Head of caudate nucleus (tissue), 42 donors: ENCODE measurements at regions not wholly inside any gene's neighbourhood (a gene's known extent, or its start where the extent isn't known, plus 50 kb on each side); places are given as distances from the start of the nearest gene placed in this dataset.
"Not testable (repeated sequence)": the region's sequence is repeated elsewhere in the genome, so short reads cannot be mapped to it uniquely, and the experiment has no call there.

ENCODE experiments used
- DNase-seq, 42 donors: peaks; one replicate each; pipeline versions ENCODE4 v3.0.0 to v3.0.0-alpha.2; 2020 to 2021; ENCODE audit warnings: mixed read lengths in 7 of 42
- intact Hi-C: fragments of 100-400 bp; cut with DNase I; formaldehyde crosslinking; loops from one replicate; pipeline ENCODE4 v1.15.0; 2022

DNA sequence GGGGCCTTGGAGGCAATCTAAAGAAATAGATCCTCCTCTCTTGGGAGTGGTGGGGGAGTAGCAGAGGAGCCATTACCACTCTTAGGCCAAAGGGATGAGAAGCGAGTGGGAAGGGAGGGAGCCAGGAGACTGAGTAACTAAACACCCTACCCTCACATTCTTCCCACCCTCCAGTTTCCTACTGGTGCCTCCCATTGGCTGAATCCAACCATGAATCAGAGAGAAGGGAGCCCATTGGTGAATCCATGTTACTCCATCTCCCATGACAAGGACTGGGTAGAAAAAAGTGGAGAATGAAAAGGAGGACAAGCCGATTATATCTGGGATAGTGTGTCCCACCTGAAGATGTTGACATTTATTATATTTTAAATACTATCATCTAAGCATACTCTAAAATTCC lies 76.8 kb upstream of the LHX5 start:
- intact Hi-C loops = no loop called here
- no peak for DNase-seq

DNA sequence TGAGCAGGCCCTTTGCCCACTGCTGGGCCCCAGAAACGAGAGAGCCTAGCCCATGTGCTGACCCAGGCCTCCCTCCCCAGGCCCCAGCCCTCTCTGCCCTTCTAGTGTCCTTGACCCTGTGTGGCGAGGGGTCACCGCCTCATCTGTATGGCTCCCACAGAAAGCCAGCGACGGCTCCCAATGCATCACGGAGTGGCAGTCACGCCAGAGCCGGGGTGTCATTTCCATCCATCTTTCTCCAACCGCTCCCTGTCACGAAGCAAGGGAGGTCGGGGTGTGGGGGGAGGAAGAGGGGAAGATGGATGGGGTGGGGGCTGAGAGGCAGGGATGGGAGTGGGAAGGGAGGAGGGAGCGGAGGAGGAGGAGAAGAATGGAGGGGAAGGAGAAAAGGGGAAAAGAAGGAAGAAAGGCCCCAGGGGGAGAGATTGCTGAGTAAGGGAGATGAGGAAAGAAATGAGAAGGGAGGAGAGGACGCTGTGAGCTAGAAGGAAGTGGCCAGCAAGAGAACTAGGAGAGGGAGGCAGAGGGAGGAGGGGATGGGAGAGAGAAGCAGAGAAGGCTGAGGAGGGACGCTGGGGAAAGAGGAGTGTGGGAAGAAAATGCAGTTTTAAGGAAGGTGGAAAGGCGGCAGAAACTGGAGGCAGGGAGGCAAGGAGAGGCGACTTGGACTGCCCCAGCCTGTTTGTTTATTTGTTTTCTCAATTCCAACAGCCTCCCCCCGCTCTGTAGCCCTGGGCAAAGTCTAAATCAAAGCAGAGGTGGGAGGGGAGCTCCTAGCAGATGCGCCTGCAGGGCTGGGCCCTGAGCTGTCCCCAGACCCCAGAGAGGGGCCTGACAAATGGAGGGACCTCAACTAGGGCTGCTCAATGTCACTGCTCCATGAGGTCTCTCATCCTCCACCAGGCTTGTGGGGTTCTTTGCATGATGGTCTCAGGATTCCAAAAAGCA lies 75.5 kb upstream of the LHX5 start:
- intact Hi-C loops = no loop called here
- no peak for DNase-seq

DNA sequence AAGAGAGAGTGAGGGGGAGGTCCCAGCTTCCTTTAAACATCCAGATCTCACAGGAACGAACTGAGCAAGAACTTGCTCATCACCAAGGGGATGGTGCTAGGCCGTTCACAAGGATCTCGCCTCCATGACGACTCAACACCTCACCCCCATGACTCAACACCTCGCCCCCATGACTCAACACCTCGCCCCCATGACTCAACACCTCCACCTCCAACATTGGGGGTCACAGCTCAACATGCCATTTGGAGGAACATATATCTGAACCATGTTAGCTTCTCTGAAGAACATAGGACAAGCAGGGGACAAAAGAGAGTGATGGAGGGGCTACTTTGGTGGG lies 66.0 kb upstream of the LHX5 start:
- DNase-seq = peak in 30 of 42 donors; percentile 5 to 72 (median 26)
- intact Hi-C loops = no loop called here

DNA sequence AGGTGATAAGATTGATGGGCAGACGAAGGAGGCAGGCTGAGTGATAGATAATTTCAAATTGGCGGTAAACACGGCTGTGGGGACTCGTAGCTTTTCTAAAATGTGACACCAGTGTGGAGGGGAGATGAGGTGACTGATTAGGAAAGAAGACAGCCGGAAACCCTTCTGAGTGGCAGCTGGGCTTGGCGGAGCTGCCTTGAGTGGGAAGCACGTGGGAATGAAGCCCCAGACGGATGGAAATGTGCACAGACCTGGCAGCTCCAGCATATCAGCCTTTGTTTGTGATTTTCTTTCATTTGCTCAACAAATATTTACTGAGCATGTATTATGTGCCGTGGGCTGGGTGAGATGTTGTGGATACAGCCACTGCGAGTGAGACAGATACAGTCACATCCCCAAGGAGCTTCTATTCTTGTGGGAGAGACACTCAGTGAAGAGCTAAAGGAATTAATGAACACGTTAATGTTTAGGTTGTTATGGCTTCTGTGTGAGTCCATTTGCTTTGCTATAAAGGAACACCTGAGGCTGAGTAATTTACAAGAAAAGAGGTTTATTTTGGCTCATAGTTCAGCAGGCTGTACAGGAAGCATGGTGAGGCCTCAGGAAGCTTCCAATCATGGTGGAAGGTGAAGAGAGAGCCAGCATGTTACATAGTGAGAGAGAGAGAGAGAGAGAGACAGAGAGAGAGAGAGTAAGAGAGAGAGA lies 65.5 kb upstream of the LHX5 start:
- peak in 24 of 42 donors; percentile 4 to 70 (median 38) for DNase-seq
- intact Hi-C loops = no loop called here

DNA sequence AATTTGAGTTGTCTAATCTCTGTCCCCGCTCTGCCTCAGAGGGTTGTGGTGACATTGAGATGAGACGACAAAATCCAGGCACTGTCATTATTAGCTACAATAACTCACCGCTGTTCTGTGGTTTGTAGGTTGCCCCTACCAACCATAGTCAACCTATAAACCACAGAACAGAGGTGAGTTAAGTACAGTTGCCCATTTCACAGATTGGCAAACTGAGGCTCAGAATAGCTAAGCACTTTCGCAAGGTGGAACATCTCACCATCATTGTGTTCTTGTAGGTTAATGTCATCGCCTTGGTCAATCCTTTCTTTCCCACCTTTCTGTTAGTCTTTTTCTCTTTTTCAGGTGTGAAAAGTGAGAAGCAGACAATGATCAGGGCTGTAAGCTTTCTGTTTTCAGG lies 63.4 kb upstream of the LHX5 start:
- intact Hi-C loops = no loop called here
- DNase-seq = no peak

DNA sequence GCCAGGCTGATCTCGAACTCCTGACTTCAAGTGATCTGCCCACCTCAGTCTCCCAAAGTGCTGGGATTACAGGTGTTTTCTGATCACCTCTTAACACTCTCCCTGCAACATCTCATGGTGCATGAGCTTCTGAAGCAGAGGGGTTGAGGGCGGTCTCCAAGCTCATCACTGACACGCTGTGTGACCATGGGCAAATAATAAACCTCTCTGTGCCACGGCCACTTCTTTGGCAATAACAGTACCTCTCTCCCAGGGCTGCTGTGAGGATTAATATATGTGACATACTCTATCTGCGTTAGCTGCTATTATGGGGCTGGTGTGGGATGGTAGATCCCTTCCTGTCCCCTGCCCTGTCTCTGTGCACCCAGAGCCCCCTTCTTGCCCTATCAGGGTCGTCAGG lies 62.9 kb upstream of the LHX5 start:
- intact Hi-C loops = no loop called here
- no peak for DNase-seq

DNA sequence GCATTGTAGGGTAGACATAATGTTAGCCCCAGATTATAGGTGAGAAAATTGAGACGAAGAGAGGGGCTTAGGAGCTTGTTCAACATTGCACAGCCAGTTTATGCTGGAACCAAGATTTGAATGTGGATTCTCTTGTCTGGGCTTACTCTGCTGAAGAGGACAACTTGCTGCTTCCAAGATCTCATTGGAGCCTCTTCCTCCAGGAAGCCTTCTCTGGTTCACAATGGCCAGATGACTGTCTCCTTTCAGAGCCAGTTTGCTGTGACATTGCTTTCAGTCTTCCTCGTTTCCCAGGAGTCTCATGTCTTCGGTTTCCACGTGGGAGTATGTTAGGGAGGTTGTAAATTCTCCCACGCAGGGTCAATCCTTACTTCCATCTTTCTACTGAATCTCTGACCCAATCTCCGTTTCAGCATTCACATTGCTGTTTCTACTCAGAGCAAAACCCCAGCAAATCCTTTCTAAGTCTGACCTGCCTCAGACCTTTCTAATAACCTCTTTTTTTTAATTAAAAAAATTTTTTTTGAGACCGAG lies 62.2 kb upstream of the LHX5 start:
- intact Hi-C loops = no loop called here
- no peak for DNase-seq

DNA sequence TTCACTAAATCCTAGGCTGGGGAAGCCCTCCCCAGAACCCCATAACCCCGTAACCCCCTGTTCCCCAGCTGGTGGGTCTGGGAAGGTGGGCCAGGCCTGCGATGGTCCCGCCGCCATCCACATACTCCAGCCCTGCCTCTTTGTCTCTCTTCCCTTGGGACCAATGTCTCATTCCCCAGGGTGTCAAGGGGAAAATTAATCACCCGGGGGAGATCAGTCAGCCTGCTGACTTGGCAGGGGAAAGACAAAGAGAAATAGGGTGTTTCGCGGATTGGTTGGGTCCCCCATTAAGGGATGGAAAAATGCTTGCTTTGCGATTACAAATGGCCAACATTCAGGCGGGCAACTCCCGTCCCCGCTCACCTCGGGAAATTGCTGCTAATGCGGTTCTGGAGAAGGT lies 60.6 kb upstream of the LHX5 start:
- intact Hi-C loops = no loop called here
- DNase-seq = no peak

DNA sequence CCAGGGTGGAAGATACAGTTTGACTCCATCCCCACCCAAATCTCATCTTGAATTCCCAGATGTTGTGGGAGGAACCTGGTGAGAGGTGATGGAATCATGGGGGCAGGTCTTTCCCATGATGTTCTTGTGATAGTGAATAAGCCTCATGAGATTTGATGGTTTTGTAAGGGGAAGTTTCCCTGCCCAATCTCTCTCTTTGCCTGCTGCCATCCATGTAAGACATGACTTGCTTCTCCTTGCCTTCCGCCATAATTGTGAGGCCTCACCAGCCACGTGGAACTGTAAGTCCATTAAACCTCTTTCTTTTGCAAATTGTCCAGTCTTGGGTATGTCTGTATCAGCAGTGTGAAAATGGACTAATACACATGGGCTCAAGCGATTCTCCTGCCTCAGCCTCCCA lies 59.4 kb upstream of the LHX5 start:
- intact Hi-C loops, DNase-seq: not testable (repeated sequence)

DNA sequence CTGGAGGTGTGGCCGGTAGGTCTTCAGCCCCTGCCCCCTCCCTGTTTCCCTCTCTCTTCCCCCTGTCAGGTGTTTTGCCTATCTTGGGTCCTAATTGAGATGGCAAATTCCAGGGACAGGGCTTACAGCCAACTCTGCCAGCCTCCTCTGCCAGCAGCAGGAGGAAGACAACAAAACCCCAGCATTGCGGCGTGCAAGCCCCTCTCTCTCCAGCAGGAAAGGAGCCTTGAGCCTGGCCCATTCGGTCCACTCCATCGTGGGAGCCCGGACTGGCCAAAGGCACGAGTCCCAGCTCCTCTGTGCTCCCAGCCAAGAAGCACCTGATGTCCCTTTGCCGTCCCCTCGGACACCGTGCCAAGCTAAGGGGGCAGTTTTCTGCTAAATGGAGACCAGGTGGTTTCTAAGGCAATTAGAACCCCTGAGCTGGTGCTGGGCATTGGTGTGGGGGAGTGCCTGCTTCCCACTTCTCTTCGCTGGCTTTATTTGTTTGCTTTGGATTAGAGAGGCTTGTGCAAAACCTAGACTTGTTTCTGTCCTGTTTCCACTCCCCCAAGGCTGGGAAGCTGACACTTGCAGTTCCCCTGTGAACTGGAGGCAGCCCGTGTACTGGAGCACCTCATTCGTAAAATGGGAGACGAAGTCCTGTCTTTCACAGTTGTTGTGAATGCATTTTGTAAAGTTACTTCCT lies 57.1 kb upstream of the LHX5 start:
- intact Hi-C loops = no loop called here
- no peak for DNase-seq

DNA sequence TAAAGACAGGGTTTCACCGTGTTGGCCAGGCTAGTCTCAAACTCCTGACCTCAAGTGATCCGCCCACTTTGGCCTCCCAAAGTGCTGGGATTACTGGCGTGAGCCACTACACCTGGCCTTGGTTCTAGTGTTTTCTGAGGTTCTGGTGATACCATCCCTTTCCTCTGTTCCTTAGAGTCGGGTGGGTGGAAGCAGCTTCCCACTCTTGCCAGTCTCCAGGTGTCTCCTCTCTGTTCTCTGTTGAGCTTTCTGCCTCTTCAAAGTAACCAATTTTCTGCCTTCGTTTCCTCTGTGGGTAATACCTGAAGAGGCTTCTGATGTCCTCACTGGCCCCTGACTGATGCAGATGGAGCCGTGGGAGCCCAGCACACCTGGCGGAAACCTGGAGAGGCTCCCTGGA lies 53.4 kb upstream of the LHX5 start:
- peak in 21 of 42 donors; percentile 5 to 73 (median 29) for DNase-seq
- intact Hi-C loops = no loop called here

DNA sequence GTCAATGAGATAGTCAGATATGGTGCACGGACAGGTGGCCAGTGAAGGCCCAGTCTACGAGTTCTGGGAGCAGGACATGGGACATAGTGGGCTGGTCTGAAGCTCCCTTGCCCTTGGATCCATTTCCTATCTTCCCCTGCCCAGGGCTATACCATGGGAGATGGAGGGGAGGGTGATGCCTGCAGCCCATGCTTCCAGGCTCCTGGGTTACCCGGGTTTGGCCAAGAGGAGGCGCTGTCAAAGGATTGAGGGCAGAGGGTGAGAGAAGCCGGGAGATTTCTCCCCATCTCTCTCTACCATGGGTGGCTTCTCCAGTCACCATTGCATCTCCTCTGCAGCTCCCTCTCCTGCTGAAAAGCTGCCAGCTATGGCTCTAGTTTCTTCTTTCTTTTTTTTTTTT lies 52.8 kb upstream of the LHX5 start:
- DNase-seq = no peak
- intact Hi-C loops = no loop called here

DNA sequence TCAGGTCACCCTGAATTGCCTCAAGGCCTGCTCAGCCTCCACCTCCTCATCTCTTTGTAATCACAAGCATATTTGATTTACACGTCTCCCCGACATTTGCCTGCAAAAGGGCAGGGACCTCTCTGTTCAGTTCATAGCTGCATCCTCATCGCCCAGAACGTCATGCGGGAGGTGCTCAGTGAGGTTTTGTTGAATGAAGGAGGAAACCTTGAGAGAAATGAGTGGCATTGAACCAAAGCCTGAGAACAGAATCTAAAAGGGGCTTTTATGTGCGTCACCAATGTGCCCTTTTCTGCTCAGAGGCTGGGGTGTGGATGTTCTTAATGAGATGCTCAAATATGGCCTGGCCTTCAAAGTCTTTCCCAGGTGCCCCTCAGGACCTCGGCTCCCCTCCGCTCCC lies 50.0 kb upstream of the LHX5 start:
- no peak for DNase-seq
- intact Hi-C loops = no loop called here
